Left colon (tissue), 2 donors: ENCODE measurements at regions not wholly inside any gene's neighbourhood (a gene's known extent, or its start where the extent isn't known, plus 50 kb on each side); places are given as distances from the start of the nearest gene placed in this dataset.
"Not testable (repeated sequence)": the region's sequence is repeated elsewhere in the genome, so short reads cannot be mapped to it uniquely, and the experiment has no call there.

Experiments
- ATAC-seq: fragments of 200-7000 bp; cut with Tn5 transposase; one replicate; pipeline ENCODE4 v1.9.1; 2020; ENCODE audit warnings: mild to moderate bottlenecking, moderate library complexity
- DNase-seq, 2 donors: peaks; one replicate each; pipeline ENCODE4 v3.0.0-alpha.2; 2020
- intact Hi-C, 2 donors: fragments of 100-400 bp; cut with DNase I in 1 of 2; cut with micrococcal nuclease in 1 of 2; formaldehyde crosslinking; loops; one replicate each; pipeline versions ENCODE4 v1.11.2 to v1.14.0; 2022; cut with DNase I, micrococcal nuclease
- donor health status: DM: no; HTN: no; CAD: no.
- donor health status: DM: yes; HTN: yes; CAD: no.

- DNase-seq (no peak), ATAC-seq (no peak)
- intact Hi-C loops, result no loop called here
Observed at GRCh38 chr4:117135634-117136354, 50.4 kb upstream of the TRAM1L1 start.

DNA sequence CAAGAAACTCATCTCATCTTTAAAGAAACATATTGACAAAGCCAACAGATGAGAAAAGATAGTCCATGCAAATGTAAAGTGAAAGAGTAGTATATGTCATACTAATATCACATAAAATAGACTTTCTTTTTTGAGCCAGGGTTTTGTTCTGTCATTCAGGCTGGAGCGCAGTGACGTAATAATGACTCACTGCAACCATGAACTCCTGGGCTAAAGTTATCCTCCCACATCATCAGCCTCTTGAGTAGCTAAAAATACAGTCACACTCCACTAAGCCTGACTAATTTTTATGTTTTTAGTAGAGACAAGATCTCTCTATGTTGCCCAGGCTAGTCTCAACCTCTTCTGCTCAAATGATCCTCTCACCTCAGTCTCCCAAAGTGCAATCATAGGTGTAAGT is 51.8 kb upstream of the TRAM1L1 start:
- intact Hi-C loops, result no loop called here
- DNase-seq (no peak), ATAC-seq (no peak)

DNA sequence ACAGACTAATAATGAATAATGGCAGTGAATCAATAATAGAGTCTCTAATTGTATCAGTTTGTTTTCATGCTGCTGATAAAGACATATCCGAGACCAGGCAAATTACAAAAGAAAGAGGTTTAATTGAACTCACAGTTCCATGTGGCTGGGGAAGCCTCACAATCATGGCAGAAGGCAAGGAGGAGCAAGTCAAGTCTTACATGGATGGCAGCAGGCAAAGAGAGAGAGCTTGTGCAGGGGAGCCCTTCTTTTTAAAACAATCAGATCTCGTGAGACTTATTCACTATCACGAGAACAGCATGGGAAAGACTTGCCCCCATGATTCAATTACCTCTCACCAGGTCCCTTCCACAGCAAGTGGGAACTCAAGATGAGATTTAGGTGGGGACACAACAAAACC is 53.4 kb upstream of the TRAM1L1 start:
- intact Hi-C loops, ATAC-seq, DNase-seq: not testable (repeated sequence)

DNA sequence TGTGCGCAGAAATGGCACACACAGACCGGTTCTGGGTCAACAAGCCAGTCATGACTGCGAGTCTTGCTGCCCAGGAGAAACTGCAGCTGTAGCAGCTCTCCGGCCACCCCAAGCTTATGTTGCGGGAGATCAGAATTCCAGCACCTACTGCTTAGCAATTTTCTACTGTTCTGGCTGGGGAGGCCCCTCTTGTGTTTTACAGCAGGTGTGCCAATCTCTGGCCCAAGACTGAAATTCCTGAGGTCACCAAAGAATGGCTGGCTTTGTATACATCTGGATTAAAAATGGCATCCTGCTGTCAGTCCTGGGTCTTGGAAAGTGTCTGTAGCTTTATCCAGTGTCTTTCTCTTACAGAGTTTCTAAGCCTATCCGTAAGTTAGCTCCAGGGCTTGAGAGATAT is 68.9 kb upstream of the TRAM1L1 start:
- no peak for ATAC-seq
- intact Hi-C loops, result no loop called here

GRCh38 chr4:117156806-117157205 is 71.4 kb upstream of the TRAM1L1 start:
- intact Hi-C loops, result no loop called here
- ATAC-seq, result no peak
- DNase-seq, result no peak

More for the DNA sequence above, 68.9 kb upstream of the TRAM1L1 start:
- DNase-seq, result no peak

DNA sequence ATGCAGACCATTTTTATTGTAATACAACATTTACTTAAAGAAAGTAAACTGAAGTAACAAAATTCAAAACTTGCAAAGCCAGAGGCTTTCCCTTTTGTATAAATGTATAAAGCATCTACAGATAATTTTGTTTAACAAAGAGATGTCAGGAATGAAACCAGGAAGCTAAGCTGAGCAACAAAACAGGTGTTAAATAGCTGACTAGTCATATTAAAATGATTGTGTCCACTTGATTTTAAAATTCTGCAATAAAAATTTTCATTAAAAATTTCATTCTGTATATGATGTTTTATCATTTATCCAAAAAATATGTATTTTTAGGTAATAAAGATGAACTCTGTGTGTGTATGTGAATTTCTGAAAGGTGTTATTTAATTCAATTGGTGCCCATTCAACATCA is 72.0 kb upstream of the TRAM1L1 start:
- intact Hi-C loops, result no loop called here

GRCh38 chr4:117162976-117163375 is 77.6 kb upstream of the TRAM1L1 start:
- intact Hi-C loops, result no loop called here
- DNase-seq (no peak), ATAC-seq (no peak)

More for the DNA sequence above, 72.0 kb upstream of the TRAM1L1 start:
- ATAC-seq, result no peak
- no peak for DNase-seq

DNA sequence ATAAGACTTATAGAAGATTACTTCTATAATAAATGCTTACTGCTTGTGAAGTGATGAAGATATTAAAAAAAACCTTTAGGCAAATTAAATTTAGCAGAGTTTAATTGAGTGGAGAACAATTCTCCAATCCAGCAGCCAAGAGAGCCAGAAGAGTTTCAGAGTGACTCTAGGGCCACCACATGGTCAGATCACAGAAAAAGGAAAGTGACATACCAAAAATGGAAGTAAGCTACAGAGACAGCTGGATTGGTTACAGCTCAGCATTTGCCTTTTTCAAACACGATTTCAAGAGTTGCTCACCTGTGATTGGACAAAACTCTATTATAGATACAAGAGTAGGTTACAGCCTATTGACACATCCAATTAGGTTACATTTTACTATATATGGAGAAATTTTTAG is 79.0 kb upstream of the TRAM1L1 start:
- ATAC-seq, result no peak
- intact Hi-C loops, result no loop called here
- no peak for DNase-seq

GRCh38 chr4:117175369-117175768 is 90.0 kb upstream of the TRAM1L1 start:
- DNase-seq, ATAC-seq, intact Hi-C loops: not testable (repeated sequence)

DNA sequence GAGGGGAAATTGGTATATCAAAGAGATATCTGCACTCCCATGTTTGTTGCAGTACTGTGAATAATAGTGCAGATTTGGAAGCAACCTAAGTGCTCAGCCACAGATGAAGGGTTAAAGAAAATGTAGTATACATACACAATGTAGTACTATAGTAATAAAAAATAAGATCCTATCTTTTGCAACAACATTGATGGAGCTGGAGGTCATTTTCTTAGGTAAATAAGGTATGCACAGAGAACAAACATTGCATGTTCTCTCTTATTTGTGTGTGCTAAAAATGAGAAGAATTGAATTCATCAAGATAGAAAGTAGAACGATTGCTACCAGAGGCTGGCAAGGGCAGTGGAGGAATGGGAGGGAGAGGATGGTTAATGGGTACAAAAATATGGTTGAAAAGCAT is 117.9 kb upstream of the TRAM1L1 start:
- ATAC-seq (no peak), DNase-seq (no peak)
- intact Hi-C loops, result no loop called here

GRCh38 chr4:117210551-117210950 is 125.2 kb upstream of the TRAM1L1 start:
- ATAC-seq (no peak), DNase-seq (no peak)
- intact Hi-C loops, result no loop called here

DNA sequence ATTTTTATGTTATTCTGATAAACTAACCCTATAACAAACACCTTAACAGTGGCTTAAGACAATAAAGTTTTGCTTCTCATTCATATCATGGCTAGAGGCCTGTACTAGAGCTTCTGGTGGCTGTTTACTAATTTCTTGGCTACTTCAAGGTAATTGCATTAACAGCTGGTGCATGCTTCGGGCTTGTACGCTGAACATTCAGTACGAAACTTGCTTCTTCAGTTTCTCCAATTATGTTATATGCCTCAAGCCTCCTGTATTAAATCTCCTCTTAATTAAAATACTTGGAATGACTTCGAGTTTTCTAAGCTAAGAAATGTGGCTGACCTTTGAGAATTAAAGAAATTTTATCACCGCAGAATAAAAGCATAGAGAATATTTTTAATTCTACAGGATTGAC is 138.9 kb upstream of the TRAM1L1 start:
- DNase-seq, result no peak
- intact Hi-C loops, result no loop called here
- ATAC-seq, result no peak

- ATAC-seq (no peak), DNase-seq (no peak)
- intact Hi-C loops, result no loop called here
Observed at GRCh38 chr4:117225471-117225870, 140.1 kb upstream of the TRAM1L1 start.

DNA sequence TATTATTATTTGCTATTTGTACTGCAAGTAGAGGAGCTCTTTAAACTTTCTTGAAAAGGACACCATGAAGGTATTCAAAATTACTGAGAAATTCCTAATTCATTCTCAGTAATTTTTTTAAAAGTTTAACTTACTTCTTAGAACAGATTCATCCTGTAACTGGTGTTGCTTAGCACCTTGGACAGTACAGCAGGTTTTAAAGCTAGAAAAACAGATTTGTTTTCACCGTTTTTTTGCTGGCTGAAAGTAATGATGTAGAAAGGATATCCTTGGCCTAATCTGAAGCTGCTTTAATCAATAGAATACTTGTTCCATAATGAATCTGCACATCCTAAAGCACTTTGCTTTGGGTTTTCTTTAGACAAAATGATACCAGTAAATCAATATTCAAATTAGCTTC is 142.5 kb upstream of the TRAM1L1 start:
- no peak for DNase-seq
- no peak for ATAC-seq
- intact Hi-C loops, result no loop called here

DNA sequence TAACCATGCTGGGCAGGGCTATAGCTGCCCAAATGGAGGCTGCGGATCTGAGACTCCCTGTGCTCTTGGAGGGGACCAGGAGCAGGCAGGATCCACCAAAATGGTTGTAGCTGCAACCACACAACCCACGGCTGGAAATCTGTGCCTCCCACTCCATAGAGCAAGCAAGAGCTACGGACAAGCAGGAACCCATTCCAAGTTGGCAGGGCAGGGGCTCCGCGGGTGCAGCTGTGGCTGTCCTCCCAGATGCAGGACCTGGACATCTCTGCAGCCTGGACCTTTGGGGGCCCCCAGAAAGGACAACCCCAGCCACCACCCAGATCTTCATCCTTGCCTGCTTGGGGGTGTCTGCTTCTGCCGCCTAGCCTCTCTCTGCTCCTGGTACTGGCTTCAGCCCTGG is 154.1 kb upstream of the TRAM1L1 start:
- intact Hi-C loops, result no loop called here
- no peak for ATAC-seq
- no peak for DNase-seq

- DNase-seq, result no peak
- intact Hi-C loops, result no loop called here
- ATAC-seq, result no peak
Observed at GRCh38 chr4:117249333-117249732, 164.0 kb upstream of the TRAM1L1 start.

GRCh38 chr4:117264072-117264471 is 178.7 kb upstream of the TRAM1L1 start:
- DNase-seq (no peak), ATAC-seq (no peak)
- intact Hi-C loops, result no loop called here

- intact Hi-C loops, result no loop called here
Observed at GRCh38 chr4:117267317-117267716, 181.9 kb upstream of the TRAM1L1 start.

GRCh38 chr4:117284736-117285135 is 199.4 kb upstream of the TRAM1L1 start:
- intact Hi-C loops, result no loop called here
- ATAC-seq (no peak), DNase-seq (no peak)

More at GRCh38 chr4:117267317-117267716, 181.9 kb upstream of the TRAM1L1 start:
- ATAC-seq, result no peak
- DNase-seq, result no peak

GRCh38 chr4:117293784-117294183 is 208.4 kb upstream of the TRAM1L1 start:
- no peak for ATAC-seq
- no peak for DNase-seq
- intact Hi-C loops, result no loop called here

DNA sequence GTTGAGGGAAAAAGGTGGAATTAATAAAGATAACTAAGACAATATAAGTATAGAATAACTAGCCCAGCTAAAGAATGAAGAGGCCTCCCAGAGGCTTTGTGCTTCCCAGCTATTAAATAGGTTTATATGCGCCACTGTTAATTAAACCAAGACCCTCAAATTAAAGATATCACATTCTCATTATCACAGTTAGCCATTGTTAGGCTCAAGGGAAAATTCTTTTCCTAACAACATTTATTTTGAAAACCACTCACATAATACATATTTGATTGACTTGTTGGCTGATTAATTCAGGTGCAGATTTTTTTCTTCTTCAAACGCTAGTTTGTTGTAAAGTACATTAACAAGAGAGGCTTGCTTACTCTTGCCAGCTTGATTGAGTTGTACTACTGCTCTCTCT is 216.8 kb upstream of the TRAM1L1 start:
- ATAC-seq (no peak), DNase-seq (no peak)
- intact Hi-C loops, result no loop called here
